Vagina (tissue), 2 donors: ENCODE measurements at regions not wholly inside any gene's neighbourhood (a gene's known extent, or its start where the extent isn't known, plus 50 kb on each side); places are given as distances from the start of the nearest gene placed in this dataset.

ENCODE experiments used
- POLR2A ChIP-seq, 2 donors: fragments of 450-650 bp; IDR thresholded peaks; one replicate each; pipeline ENCODE4 v1.6.1; 2017; ENCODE audit warnings: antibody characterized with exemption in 2 of 2, mild to moderate bottlenecking in 2 of 2, moderate library complexity in 2 of 2
- POLR2AphosphoS5 ChIP-seq, 2 donors: sonication (generic); formaldehyde crosslinking; IDR thresholded peaks; one replicate each; pipeline ENCODE4 v1.9.0; 2017; ENCODE audit warnings: antibody characterized with exemption in 2 of 2, mild to moderate bottlenecking in 2 of 2, low read depth in 1 of 2; ENCODE audit not compliant: insufficient read depth in 1 of 2
- TF ChIP-seq, protein P1 (sequence below), 3 experiments: fragments of 450-650 bp in 2 of 3; fragments of 200-600 bp in 1 of 3; sonication (generic) in 1 of 3; IDR thresholded peaks; one replicate each; pipeline ENCODE4 v1.5.1; 2017 to 2019; ENCODE audit warnings: antibody characterized with exemption in 3 of 3, mild to moderate bottlenecking in 2 of 3, moderate library complexity in 2 of 3

DNA sequence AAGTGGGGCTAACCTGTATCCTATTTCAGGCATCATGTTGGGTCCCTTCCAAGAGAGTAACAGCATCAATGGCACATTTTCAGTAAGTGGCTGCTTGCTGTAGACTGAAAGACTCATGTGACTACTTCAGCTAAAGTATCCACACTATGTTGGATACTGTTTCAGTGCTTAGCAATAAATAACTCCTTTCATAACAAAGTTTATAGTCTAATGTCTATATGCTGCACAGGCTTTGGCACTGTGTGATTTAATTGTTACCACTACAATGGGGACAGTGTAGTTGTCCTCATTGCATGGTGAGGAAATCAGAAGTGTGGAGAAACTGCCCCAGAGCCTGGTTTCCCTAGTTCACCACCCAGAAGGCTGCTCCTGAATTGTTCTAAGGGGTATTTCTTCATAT is 318.0 kb upstream of the PTCHD4 start:
- TF ChIP-seq, protein P1, sequence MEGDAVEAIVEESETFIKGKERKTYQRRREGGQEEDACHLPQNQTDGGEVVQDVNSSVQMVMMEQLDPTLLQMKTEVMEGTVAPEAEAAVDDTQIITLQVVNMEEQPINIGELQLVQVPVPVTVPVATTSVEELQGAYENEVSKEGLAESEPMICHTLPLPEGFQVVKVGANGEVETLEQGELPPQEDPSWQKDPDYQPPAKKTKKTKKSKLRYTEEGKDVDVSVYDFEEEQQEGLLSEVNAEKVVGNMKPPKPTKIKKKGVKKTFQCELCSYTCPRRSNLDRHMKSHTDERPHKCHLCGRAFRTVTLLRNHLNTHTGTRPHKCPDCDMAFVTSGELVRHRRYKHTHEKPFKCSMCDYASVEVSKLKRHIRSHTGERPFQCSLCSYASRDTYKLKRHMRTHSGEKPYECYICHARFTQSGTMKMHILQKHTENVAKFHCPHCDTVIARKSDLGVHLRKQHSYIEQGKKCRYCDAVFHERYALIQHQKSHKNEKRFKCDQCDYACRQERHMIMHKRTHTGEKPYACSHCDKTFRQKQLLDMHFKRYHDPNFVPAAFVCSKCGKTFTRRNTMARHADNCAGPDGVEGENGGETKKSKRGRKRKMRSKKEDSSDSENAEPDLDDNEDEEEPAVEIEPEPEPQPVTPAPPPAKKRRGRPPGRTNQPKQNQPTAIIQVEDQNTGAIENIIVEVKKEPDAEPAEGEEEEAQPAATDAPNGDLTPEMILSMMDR (IDR thresholded peaks at IDR 0.05) = no peak
- TF ChIP-seq POLR2AphosphoS5 (IDR thresholded peaks at IDR 0.05; ENCODE audit: insufficient read depth in 1 of 2, low read depth in 1 of 2) (no peak), POLR2A (IDR thresholded peaks at IDR 0.05) (no peak)
